AG09319 (cell line): ENCODE measurements at regions not wholly inside any gene's neighbourhood (a gene's known extent, or its start where the extent isn't known, plus 50 kb on each side); places are given as distances from the start of the nearest gene placed in this dataset.

ENCODE experiments used
- DNase-seq: peaks from one replicate; pipeline ENCODE4 v3.0.0-alpha.2; 2010; ENCODE audit warnings: low read depth; ENCODE audit errors: extremely low read depth
- CTCF ChIP-seq: IDR thresholded peaks from 2 replicates; pipeline ENCODE4 v1.5.1; 2011; ENCODE audit warnings: low read depth, mild to moderate bottlenecking, inconsistent platforms, low read length, moderate library complexity

GRCh38 chr20:56761393-56761792 lies 132.3 kb downstream of the TFAP2C start:
- no peak for DNase-seq
- TF ChIP-seq CTCF = no peak

- no peak for TF ChIP-seq CTCF
- no peak for DNase-seq
Measured at GRCh38 chr20:56762401-56762800, 133.3 kb downstream of the TFAP2C start.

GRCh38 chr20:56762829-56763228 lies 133.7 kb downstream of the TFAP2C start:
- TF ChIP-seq CTCF = no peak
- no peak for DNase-seq

GRCh38 chr20:56764671-56765070 lies 135.6 kb downstream of the TFAP2C start:
- TF ChIP-seq CTCF = no peak
- DNase-seq = no peak

- no peak for TF ChIP-seq CTCF
- DNase-seq = no peak
Measured at GRCh38 chr20:56765172-56766073, 136.3 kb downstream of the TFAP2C start.

GRCh38 chr20:56766528-56766927 lies 137.4 kb downstream of the TFAP2C start:
- no peak for TF ChIP-seq CTCF
- DNase-seq = no peak

- no peak for TF ChIP-seq CTCF
Measured at GRCh38 chr20:56769921-56770600, 141.0 kb downstream of the TFAP2C start.

More at GRCh38 chr20:56769921-56770600, 141.0 kb downstream of the TFAP2C start:
- DNase-seq = no peak
